Fibroblast of lung (primary cell): ENCODE measurements at regions not wholly inside any gene's neighbourhood (a gene's known extent, or its start where the extent isn't known, plus 50 kb on each side); places are given as distances from the start of the nearest gene placed in this dataset.
A peak's percentile ranks its signal among the peaks of the same experiment; 100 is the strongest.

Experiments used
- DNase-seq, 2 donors: peaks; one replicate each; pipeline versions ENCODE4 v3.0.0 to v3.0.0-alpha.2; 2010; ENCODE audit warnings: low read depth in 2 of 2
- H2AFZ ChIP-seq: 2 replicates; pipeline ENCODE4 v1.5.1; 2012; ENCODE audit warnings: low read length, control low read depth, inconsistent platforms
- H3K27ac ChIP-seq: 2 replicates; pipeline ENCODE4 v1.5.1; 2011; ENCODE audit warnings: low read length, control low read depth; ENCODE audit not compliant: insufficient read depth
- H3K27me3 ChIP-seq: 2 replicates; pipeline ENCODE4 v1.5.1; 2011; ENCODE audit warnings: mild to moderate bottlenecking, low read length; ENCODE audit not compliant: control insufficient read depth, insufficient read depth
- H3K36me3 ChIP-seq: 2 replicates; pipeline ENCODE4 v1.5.1; 2011; ENCODE audit warnings: low read length; ENCODE audit not compliant: control insufficient read depth, insufficient read depth
- H3K4me1 ChIP-seq: 2 replicates; pipeline ENCODE4 v1.5.1; 2011; ENCODE audit warnings: low read length; ENCODE audit not compliant: control insufficient read depth, insufficient read depth; ENCODE audit errors: extremely low read depth
- H3K4me2 ChIP-seq: 2 replicates; pipeline ENCODE4 v1.5.1; 2011; ENCODE audit warnings: low read length, control low read depth; ENCODE audit not compliant: insufficient read depth; ENCODE audit errors: extremely low read depth
- H3K4me3 ChIP-seq, 4 experiments: fragments of 200-600 bp in 1 of 4; sonication (generic) in 1 of 4; replicated peaks in 1 of 4; 2 replicates each; pipeline ENCODE4 v1.5.1; 2011 to 2016; ENCODE audit warnings: low read length in 4 of 4, low read depth in 3 of 4, mild to moderate bottlenecking in 3 of 4, control low read depth in 2 of 4, inconsistent platforms in 1 of 4, mixed read lengths in 1 of 4; ENCODE audit not compliant: insufficient read depth in 1 of 4; ENCODE audit errors: control extremely low read depth in 1 of 4
- H3K79me2 ChIP-seq: 2 replicates; pipeline ENCODE4 v1.5.1; 2012; ENCODE audit warnings: mild to moderate bottlenecking, low read length, inconsistent platforms; ENCODE audit not compliant: control insufficient read depth, insufficient read depth
- H3K9ac ChIP-seq: 2 replicates; pipeline ENCODE4 v1.5.1; 2011; ENCODE audit warnings: mild to moderate bottlenecking, low read length, control low read depth; ENCODE audit not compliant: insufficient read depth
- H3K9me3 ChIP-seq: 2 replicates; pipeline ENCODE4 v1.5.1; 2012; ENCODE audit warnings: low read depth, low read length; ENCODE audit not compliant: control insufficient read depth, insufficient read depth
- H4K20me1 ChIP-seq: 2 replicates; pipeline ENCODE4 v1.5.1; 2011; ENCODE audit warnings: low read length; ENCODE audit not compliant: control insufficient read depth, insufficient read depth; ENCODE audit errors: extremely low read depth
- EZH2 ChIP-seq: IDR thresholded peaks from 2 replicates; pipeline ENCODE4 v1.5.1; 2012; ENCODE audit warnings: low read length, control low read depth, mild to moderate bottlenecking; ENCODE audit errors: missing control alignments
- TF ChIP-seq, protein P1 (sequence below), 2 donors: IDR thresholded peaks in 1 of 2; conservative IDR thresholded peaks in 1 of 2; 1 replicate in 1 of 2; 2 replicates in 1 of 2; pipeline ENCODE4 v1.5.1; 2011 to 2012; ENCODE audit warnings: low read length in 2 of 2, control low read depth in 1 of 2, inconsistent platforms in 1 of 2, low read depth in 1 of 2, mild to moderate bottlenecking in 1 of 2

DNA sequence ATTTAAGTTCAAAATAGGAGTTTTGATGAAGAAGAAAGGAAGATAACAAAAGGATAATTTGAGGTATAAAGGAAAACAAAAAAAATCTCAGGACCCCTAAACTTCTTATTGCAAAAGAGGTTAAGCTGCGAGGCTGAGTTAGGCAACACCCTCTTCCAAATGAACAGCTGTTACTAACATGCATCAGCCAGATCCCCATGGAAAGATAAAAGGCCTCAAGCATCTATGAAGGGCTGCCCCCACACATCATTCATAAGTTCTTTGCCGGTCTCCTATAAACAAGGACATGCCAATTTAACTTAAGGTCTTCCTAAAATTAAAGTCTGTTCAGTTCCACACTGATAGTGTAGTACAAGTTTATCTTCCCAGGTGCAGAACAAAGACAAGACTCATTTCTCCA, 75.8 kb upstream of the IMMP2L start:
- no peaks in the 10 kb centered on the region for H3K27me3 ChIP-seq
- H3K4me1 ChIP-seq, result no peaks in the 10 kb centered on the region
- peak in 1 of 2 donors; percentile 50 for DNase-seq
- TF ChIP-seq, protein P1, sequence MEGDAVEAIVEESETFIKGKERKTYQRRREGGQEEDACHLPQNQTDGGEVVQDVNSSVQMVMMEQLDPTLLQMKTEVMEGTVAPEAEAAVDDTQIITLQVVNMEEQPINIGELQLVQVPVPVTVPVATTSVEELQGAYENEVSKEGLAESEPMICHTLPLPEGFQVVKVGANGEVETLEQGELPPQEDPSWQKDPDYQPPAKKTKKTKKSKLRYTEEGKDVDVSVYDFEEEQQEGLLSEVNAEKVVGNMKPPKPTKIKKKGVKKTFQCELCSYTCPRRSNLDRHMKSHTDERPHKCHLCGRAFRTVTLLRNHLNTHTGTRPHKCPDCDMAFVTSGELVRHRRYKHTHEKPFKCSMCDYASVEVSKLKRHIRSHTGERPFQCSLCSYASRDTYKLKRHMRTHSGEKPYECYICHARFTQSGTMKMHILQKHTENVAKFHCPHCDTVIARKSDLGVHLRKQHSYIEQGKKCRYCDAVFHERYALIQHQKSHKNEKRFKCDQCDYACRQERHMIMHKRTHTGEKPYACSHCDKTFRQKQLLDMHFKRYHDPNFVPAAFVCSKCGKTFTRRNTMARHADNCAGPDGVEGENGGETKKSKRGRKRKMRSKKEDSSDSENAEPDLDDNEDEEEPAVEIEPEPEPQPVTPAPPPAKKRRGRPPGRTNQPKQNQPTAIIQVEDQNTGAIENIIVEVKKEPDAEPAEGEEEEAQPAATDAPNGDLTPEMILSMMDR (conservative IDR thresholded peaks at IDR 0.05 in 1 of 2, IDR thresholded peaks at IDR 0.05 in 1 of 2; ENCODE audit: low read depth in 1 of 2, low read length in 2 of 2), result no peak
- no peak for TF ChIP-seq EZH2
- no peak overlapping the region for H3K27ac ChIP-seq
- no peak overlapping the region for H3K9ac ChIP-seq
- H2AFZ ChIP-seq, result no peak overlapping the region
- H3K4me3 ChIP-seq, result no peak overlapping the region
- H3K36me3 ChIP-seq, result no peaks in the 10 kb centered on the region
- no peak overlapping the region for H3K4me2 ChIP-seq
- H3K9me3 ChIP-seq, result no peaks in the 10 kb centered on the region
- no peaks in the 10 kb centered on the region for H4K20me1 ChIP-seq
- no peaks in the 10 kb centered on the region for H3K79me2 ChIP-seq

DNA sequence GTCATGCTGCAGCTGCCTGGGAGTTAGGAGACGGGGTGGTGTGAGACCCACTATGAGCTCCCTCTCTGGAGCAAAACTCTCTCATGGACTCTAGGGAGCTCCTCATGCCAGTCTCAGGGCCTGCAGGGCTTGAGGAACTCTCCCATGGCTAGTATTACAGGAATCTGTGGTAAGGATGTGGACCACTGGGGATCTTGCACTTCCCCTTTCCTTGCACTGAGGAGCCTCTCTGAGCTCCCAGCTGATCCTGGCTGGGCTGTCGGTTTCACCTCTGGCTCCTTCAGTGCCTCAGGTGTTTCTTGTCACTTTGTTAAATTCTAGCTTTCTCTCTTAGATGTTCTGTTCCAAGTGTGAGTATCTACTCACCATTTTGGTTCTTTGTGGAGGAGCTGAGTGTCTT, 71.6 kb upstream of the IMMP2L start:
- Histone ChIP-seq H3K9ac (no peak overlapping the region), H3K9me3 (no peaks in the 10 kb centered on the region), H4K20me1 (no peaks in the 10 kb centered on the region), H3K4me1 (no peaks in the 10 kb centered on the region), H3K4me2 (no peak overlapping the region), H2AFZ (no peak overlapping the region), H3K27ac (no peak overlapping the region), H3K27me3 (no peaks in the 10 kb centered on the region), H3K79me2 (no peaks in the 10 kb centered on the region), H3K4me3 (no peak overlapping the region), H3K36me3 (no peaks in the 10 kb centered on the region)
- TF ChIP-seq, protein P1 (conservative IDR thresholded peaks at IDR 0.05 in 1 of 2, IDR thresholded peaks at IDR 0.05 in 1 of 2; ENCODE audit: low read depth in 1 of 2, low read length in 2 of 2), result no peak
- TF ChIP-seq EZH2, result no peak
- no peak for DNase-seq

DNA sequence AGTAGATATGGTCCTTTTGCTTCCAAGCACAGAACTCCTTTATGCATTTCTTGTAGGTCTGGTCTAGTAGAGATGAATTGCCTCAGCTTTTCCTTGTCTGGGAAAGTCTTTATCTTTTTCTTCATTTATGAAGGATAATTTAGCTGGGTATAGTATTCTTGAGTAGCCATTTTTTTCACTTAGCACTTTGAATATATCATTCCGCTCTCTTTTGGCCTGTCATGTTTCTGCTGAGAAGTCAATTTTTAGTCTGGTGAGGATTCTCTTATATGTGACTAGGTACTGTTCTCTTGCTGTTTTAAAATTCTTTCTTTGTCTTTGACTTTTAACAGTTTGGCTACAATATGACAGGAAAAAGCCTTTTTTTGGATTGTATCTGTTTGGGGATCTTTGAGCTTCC, 68.6 kb upstream of the IMMP2L start:
- Histone ChIP-seq H3K36me3 (no peaks in the 10 kb centered on the region), H3K4me1 (no peaks in the 10 kb centered on the region), H3K27me3 (no peaks in the 10 kb centered on the region), H3K4me2 (no peak overlapping the region), H3K9me3 (no peaks in the 10 kb centered on the region), H3K4me3 (no peak overlapping the region), H2AFZ (no peak overlapping the region), H3K27ac (no peak overlapping the region), H3K9ac (no peak overlapping the region), H4K20me1 (no peaks in the 10 kb centered on the region), H3K79me2 (no peaks in the 10 kb centered on the region)
- no peak for TF ChIP-seq EZH2
- TF ChIP-seq, protein P1 (conservative IDR thresholded peaks at IDR 0.05 in 1 of 2, IDR thresholded peaks at IDR 0.05 in 1 of 2; ENCODE audit: low read depth in 1 of 2, low read length in 2 of 2), result no peak
- no peak for DNase-seq
